HG03439 (cell line): ENCODE measurements at regions not wholly inside any gene's neighbourhood (a gene's known extent, or its start where the extent isn't known, plus 50 kb on each side); places are given as distances from the start of the nearest gene placed in this dataset.

Source experiments
- ATAC-seq: cut with Tn5 transposase; IDR thresholded peaks from one replicate; pipeline ENCODE4 v1.9.1; 2021; ENCODE audit warnings: mild to moderate bottlenecking, moderate library complexity; ENCODE audit not compliant: unreplicated experiment

DNA sequence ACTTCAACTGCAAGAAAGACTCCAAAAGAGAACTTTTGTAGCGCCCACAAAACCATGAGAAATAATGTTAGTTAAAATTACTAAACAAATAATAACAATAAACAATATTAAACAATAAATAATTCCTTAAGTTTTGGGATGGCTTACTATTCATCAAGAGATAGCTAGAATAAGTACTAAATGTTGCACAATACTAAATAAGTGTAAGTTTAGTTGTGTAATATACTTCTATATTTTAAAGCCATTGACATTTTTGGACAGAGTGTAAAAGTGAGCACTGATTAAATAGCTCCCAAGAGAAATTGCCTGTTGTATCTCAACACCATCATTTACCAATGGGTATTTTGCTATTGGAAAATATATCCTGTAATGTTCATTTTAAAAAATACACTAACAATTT is 166.7 kb downstream of the ALG10 start:
- ATAC-seq: no peak

DNA sequence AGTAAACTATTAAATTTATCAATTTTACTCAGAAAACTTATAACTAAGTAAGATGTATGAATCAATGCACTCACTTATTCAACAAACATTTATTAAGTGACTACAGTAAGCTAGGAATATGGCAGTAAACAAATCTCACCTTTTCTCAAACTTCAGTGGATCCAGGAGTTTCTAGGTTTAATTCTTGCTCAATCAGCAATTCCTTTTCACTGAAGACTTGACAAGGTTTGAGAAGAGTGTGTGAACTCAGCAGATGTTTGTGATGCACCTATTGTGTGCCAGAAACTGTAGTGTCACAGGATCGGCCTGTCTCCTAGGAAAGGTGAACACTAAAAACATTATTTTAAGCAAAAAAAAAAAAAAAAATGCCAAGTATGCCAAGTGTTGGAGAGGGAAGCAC is 167.8 kb downstream of the ALG10 start:
- no peak for ATAC-seq

DNA sequence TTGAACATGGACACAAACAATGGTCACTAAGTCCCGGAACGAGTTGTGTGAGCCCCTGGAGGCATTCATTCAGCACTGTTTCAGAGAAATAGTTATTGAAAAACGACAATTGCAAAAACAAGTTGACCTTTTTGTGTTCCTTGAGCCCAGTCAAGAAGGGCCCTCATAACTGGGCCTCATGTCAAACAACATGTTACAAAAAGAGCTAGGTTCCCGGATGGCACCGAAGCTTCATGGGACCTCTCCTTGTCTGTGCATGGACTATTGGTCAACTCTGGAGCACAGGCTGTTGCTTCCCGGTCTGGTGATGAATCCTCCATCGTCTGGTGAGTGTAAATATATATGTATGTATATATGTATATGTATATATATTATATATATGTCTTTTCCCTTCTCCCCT is 176.6 kb downstream of the ALG10 start:
- ATAC-seq: no peak

DNA sequence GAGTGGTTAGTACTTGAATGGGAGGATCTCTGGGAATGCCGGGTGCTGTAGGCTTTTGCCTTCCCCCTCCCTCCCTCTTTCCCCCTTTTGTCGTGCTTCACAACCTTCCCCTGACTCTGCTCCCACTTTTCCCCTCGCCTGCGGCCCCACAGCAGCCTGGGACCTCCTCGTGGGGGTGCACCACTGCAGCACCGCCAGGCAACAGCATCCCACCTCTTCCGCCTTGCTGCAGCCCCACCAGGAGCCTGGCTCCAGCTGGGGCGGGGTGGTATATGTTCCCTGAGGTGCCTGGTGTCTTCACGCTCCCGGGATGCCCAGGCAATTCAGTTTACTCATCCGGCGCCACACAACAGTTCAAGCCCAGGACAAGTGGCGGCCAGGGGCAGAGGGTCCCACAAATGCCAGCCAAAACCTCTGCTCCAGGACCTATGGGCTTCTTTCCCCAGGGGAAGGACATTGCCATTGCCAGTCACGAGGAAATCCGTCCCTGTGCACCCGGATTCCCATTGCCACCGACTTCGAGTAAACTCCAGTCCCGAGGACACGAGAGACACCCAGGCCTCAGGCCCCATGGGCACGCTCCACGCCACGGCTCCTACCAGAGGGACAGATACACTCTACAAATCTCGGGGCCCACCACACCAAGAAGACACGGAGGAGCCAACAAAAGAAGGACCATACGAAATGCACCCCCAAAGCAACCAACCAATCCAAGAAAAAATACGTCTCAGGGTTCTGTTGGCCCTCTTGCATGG is 181.7 kb downstream of the ALG10 start:
- no peak for ATAC-seq

DNA sequence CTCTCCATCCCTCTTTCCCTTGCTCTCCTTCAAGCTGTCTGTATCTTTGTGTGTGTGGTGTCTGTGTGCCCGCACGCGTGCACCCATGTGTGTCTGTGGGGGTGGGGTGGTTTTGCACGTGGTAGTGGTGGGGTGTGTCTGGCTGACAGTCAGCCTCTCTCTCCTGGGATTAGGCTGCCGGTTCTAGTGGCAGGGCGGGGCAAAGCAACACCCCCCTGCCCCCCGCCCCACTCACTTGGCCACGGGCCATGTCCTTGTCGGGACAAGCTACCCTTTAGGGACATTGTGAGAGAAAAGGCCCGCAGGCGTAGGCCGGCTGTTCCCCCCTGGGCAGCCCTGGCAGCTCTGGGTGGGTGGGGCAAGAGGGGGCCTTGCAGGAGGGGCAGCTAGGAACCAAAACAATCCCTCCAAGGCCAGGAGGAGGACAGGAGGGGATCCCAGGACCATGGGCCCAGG is 182.6 kb downstream of the ALG10 start:
- no peak for ATAC-seq

DNA sequence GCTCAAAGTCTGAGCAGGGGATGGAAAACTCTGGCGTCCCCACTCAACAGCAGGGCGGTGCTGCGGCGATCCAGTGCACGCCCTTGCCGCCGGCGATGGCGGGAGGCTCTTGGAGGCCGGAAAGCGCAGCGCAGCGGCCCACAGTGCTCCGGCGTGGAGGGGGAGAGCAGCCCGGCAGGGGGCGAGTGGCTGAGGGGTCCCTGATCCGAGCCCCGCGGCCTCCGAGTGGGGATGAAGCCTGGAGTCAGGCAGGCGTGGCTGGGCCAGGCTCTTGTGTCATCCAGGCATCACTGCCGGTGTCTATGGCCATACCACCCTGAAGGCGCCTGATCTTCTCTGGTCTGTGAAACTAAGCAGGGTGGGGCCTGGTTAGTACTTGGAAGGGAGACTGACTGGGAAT is 183.1 kb downstream of the ALG10 start:
- ATAC-seq: no peak

DNA sequence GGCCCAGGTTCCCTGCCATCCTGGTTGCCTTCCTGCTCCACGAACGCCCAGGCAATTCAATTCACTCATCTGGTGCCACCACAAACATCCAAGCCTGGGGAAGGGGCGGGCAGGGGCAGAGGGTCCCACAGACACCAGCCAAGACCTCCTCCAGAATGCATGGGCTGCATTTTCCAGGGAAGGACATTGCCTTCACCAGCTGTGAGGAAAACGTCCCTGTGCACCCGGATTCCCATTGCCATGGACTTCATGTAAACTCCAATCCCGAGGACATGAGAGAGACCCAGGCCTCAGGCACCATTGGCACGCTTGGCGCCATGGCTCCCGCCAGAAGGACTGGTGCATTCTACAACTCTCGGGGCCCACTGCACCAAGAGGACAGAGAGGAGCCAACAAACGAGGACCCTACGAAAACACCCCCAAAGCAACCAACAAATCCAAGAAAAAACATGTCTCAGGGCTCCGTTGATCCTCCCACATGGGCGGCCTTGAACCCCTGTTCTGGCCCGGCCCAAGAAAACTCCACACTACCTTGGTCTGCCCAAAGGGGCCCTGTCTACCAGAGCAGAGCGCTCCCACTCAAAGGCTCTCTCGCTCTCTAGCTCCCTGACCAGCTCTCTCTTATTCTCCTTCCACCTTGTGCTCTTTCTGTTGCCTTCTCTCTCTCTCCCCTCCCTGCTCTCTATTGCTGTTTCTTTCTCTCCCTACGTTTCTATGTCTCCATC is 183.9 kb downstream of the ALG10 start:
- ATAC-seq: no peak

DNA sequence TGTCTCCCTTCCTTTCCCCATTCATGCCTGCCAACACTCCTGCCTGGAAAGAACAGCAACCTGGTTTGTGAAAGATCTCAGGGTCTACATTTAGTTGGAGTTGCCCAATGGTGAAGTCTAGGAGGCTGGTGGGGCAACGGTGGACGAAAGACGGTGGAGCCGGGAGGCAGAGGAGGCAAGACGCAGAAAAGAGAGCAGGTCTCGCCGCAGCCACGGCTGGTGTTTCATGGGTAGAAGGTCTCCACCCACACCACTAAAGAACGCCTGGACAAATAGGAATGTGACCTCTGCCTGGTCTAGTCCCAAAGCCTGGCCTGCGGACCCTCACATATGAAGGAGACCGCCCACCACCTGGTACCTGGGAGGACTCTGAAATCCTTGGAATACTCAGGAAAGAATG is 185.6 kb downstream of the ALG10 start:
- ATAC-seq: no peak

DNA sequence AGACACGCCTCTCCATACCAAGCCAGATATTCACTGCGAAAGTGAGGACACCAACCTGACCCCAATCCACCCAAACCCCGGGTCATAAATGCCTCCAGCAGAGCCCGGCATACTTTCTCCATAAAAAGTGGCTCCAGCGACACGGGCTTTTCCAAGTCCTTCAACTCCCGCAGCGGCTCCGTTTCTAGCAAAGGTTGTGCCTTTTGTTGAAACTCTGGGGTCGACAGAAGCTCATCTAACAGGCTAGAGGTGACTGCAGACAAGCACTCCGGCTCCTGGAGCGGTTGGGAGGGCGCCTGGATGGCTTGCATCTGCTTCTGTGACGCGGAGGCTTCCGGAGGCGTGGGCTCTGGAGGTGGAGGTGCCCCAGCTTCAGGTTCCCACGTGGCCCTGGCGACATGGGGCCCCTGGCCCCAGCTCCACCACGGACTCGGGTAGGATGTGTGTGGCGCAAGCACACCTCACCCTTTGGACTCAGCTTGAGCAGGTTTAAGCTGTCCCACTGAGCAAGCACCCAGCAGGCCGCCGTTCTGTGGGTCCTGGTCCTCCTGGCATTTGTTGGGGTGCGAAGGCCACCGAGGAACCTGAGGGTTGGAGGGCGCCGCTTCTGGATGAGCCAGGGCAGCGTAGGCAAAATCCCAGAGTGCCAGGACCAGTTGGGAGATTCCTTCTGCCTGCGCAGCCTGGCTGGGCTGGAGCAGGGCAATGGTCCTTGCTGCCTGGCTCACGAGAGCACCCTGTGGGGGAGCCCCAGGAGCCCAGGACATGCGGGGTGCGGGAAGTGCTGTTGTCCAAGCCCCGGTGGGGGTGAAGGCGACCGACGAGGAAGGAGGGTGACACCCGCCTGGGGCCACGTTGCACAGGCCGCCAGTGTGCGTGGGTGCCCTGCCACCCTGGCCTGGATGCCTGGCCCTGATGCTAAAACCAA is 186.3 kb downstream of the ALG10 start:
- no peak for ATAC-seq

DNA sequence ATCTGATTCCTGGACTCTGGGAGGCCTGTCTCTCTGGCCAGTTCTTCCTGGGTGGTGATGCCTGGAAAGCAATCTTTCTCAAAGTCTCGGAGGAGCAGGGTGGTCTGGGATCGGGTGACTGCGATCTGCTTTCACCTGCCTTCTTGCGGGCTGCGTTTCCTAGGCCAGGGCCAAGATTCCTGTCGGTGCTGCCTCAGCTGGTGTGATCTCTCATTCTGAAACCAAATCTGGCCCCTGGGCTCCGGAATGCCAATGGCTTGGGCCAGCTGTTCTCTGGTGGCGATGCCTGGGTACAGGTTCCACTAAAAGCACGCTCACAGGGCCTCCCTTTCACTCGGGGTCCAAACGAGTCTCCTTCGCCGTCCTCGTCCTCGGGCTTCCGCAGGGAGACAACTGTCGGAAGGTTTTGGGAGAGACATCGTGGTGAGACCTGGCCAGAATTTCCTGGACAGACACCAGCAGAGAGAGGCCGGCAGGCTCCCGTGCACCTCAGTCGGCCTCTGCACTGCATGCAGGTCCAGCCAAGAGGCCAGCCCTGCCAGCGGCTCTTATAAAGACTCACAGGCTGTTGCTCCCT is 187.1 kb downstream of the ALG10 start:
- no peak for ATAC-seq

DNA sequence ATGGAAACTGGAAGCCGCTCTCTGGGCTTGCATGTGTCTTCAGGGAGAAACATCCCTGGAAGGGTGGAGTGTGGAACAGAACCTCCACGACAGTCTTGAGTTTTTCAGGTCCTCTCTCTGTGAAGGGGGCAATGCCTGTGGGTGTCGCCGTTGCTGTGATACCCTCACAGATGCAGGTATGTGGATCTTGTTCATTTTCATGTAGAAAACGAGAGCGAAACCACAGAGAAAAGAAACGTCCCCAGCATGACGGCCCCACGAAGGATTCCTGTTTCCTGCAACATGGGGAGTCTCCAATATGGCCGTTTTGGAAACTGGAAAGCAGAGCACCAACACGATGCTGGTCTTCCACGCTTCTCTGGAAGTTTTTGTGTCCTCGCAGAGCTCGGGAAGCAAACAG is 187.9 kb downstream of the ALG10 start:
- no peak for ATAC-seq

DNA sequence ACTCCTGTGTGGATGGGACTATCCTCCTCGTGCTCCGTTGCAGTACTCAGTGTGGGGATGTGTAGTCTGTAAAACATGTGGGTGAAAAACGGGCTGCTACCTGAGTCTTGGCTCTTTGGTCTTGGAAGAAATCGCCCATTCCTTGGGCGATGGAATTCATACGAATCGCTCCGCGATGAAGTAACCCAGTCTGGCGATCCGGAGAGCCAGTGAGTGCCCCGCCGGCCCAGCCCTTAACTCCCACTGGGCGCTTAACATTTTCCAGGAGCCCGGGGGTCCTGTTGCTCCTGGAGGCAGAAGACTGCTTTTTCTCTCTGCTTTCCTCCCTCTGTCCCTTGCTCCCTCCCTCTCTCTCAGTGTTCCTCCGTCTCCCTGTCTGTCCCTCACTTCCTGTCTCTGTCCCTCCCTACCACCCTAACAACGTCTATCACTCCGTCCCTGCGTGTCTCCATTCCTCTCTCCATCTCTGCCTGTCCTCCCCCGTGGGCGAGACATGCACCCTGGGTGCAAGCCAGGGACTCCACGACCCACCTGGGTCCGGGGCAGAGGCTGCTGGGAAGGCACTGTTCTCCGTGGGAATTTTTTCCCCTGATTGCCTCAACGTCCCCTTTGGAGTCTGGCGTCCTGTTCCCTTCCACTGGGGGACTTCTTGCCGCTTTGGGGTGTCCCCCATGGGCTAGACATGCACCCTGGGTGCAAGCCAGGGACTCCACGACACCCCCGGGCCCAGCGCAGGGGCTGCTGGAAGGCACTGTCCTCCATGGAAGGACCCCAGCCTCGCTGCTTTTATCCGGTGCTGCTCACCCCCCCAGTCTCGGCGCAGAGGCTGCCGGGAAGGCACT is 188.6 kb downstream of the ALG10 start:
- no peak for ATAC-seq

DNA sequence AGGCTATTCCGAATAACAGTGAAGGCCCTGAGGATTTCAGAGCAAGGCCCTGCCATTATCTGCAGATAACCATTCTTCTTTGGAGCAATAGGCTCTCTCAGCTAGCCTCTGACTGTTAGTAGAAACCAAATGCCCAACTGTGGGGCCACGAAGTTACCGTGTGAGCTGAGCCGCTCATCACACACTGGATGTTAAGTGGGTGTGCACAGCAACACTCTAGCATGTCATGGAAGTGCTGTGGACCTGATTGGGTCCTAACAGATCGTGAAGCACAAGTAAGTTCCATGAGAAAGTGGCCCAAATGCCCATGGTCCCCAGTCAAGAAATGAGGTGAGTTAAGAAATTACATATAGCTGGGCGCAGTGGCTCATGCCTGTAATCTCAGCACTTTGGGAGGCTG is 190.4 kb downstream of the ALG10 start:
- ATAC-seq: no peak

DNA sequence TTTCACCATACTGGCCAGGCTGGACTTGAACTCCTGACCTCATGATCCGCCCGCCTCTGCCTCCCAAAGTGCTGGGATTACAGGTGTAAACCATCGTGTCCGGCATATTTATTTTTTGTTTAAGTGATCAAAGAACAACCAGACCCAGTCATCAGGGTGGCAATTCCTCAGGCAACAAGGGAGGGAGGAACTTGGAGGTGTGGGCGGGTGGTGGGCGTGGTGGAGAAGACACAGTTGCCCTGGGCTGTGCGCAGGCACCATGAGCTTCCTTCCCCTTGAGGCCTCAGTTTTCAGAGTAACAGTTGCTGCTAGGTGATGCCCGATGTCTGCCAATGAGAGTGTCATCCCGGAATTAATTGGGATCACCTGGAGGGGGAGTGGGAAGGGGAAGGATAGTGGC is 191.7 kb downstream of the ALG10 start:
- no peak for ATAC-seq

DNA sequence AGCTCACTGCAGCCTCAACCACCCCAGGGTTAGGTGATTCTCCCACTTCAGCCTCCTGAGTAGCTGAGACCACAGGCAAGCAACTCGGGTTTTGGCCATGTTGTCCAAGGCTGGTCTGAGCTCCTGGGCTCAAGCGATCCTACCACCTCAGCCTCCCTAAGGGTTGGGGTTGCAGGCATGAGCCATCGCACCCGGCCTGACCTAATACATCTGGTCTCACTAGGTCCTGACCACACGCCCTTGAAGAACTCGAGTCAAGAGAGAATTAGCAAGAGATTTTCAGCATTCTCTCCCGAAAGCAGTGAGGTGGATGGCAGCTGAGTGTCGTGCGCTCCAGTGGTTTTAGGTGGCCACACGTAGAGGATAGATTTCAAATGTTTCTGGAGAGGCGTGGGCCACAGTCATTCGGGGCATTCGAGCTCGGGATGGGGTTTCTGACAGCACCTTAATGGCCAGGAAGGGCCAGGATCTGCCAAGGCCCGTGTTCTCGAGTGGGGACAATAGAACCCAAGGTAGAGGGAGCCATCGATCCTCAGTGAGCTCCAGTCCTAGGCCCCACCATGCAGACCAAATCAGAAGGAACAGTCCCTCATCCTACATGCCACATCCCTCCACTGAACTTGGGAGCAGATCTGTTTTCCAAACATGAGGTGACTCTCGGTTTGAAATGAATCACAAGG is 193.1 kb downstream of the ALG10 start:
- ATAC-seq: no peak

DNA sequence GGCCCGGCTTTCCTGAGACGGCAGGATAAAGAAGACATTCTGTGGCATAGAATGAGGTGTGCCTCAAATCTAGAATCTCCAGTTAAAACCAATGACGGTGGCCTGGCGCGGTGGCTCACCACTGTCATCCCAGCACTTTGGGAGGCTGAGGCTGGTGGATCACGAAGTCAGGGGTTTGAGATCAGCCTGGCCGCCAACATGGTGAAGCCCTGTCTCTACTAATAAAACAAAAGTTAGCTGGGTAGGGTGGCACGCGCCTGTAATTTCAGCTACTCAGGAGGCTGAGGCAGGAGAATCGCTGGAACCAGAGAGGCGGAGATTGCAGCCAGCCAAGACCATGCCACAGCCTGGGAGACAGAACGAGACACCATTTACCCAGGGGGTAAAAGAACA is 193.6 kb downstream of the ALG10 start:
- no peak for ATAC-seq

DNA sequence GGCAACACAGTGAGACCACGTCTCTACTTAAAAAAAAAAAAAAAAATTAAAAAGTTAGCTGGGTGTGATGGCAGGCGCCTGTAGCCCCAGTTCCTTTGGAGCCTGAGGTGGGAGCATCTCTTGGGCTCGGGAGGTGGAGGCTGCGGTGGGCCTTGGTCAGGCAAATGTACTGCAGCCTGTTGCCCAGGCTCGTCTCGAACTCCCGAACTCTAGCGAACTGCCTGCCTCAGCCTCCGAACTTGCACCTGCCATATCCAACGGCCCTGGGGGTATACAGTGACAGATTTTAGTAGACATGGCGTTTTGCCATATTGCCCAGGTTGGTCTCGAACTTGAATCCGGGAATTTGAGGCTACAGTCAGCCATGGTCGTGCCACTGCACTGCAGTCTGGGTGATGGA is 195.4 kb downstream of the ALG10 start:
- no peak for ATAC-seq

DNA sequence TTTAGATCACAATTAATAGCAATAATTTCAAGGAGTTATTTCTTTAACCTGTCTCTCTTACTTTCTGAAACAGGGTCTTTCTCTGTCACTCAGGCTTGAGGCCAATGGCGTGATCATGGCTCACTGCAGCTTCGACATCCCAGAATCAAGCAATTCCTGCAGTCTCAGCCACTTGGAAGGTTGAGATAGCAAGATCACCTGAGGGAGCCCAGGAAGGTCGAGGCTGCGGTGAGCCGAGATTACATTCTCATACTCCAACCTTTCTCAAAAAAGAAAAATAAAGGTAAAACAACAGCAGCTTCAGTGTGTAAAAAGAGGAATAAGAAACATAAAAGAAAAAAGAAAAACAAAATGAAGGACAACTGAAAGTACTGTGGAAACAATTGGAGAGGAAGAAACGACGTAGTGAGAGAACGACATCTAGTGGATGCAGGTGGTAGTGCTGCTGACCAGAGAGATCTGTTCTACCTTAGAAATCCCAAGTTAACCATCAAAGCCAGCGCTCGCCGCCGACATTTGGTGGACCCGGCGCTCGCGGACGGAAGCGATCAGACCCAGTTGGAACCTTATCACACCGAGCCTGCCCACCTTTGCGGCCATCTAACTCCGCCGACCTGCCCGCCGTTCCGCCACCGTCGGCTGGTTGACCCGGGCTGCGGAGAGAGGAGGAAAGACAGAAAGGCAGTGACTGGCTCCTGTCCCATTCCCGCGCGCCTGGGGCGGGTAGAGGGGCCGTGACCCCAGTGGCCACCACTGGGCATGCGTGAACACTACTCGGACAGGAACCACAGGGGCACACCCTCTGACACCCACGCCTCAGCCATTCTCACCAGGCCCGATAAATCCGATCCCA is 196.1 kb downstream of the ALG10 start:
- ATAC-seq: peak; percentile 82
